CD14-positive monocyte (primary cell): ENCODE measurements at regions not wholly inside any gene's neighbourhood (a gene's known extent, or its start where the extent isn't known, plus 50 kb on each side); places are given as distances from the start of the nearest gene placed in this dataset.
A peak's percentile ranks its signal among the peaks of the same experiment; 100 is the strongest.

Source experiments
- DNase-seq, 3 donors: peaks; one replicate each; pipeline ENCODE4 v3.0.0-alpha.2; 2011 to 2022
- H2AFZ ChIP-seq: 2 replicates; pipeline ENCODE4 v1.6.0; 2012; ENCODE audit warnings: mild to moderate bottlenecking, low read depth, low read length, inconsistent platforms; ENCODE audit not compliant: insufficient read depth, poor library complexity, severe bottlenecking
- H3K27ac ChIP-seq, 2 donors: 1 replicate in 1 of 2; 2 replicates in 1 of 2; pipeline ENCODE4 v1.5.1; 2012 to 2013; ENCODE audit warnings: low read length in 2 of 2, control low read depth in 1 of 2, inconsistent platforms in 1 of 2, low read depth in 1 of 2, mild to moderate bottlenecking in 1 of 2
- H3K27me3 ChIP-seq, 2 donors: one replicate each; pipeline versions ENCODE4 v1.6.0 to v1.6.1; 2011 to 2013; ENCODE audit warnings: low read length in 2 of 2; ENCODE audit not compliant: control insufficient read depth in 2 of 2, insufficient read depth in 2 of 2
- H3K36me3 ChIP-seq, 2 donors: replicated peaks in 1 of 2; 1 replicate in 1 of 2; 2 replicates in 1 of 2; pipeline versions ENCODE4 v1.5.1 to v1.6.1; 2012 to 2013; ENCODE audit warnings: low read length in 2 of 2, control low read depth in 1 of 2, inconsistent platforms in 1 of 2, mild to moderate bottlenecking in 1 of 2; ENCODE audit not compliant: insufficient read depth in 2 of 2, control insufficient read depth in 1 of 2
- H3K4me1 ChIP-seq, 2 donors: 1 replicate in 1 of 2; 2 replicates in 1 of 2; pipeline versions ENCODE4 v1.5.1 to v1.6.1; 2012 to 2013; ENCODE audit warnings: low read length in 2 of 2, control low read depth in 1 of 2, inconsistent platforms in 1 of 2, mild to moderate bottlenecking in 1 of 2, moderate library complexity in 1 of 2; ENCODE audit not compliant: insufficient read depth in 2 of 2, control insufficient read depth in 1 of 2
- H3K4me2 ChIP-seq: replicated peaks from 2 replicates; pipeline ENCODE3; 2012; ENCODE audit warnings: low read length, moderate library complexity, mild to moderate bottlenecking; ENCODE audit not compliant: poor library complexity, severe bottlenecking; ENCODE audit errors: extremely low read depth
- H3K4me3 ChIP-seq, 3 experiments: fragments of 200-600 bp in 1 of 3; sonication (generic) in 1 of 3; replicated peaks in 1 of 3; 1 replicate in 2 of 3; 2 replicates in 1 of 3; pipeline ENCODE4 v1.5.1; 2011 to 2013; ENCODE audit warnings: low read length in 3 of 3, mild to moderate bottlenecking in 3 of 3, control low read depth in 2 of 3, low read depth in 2 of 3, inconsistent platforms in 1 of 3, moderate library complexity in 1 of 3
- H3K79me2 ChIP-seq: 2 replicates; pipeline ENCODE4 v1.6.0; 2012; ENCODE audit warnings: mild to moderate bottlenecking, control low read depth, inconsistent platforms, low read length, moderate library complexity; ENCODE audit not compliant: insufficient read depth
- H3K9ac ChIP-seq: 2 replicates; pipeline ENCODE4 v1.6.0; 2017; ENCODE audit warnings: low read length, mild to moderate bottlenecking; ENCODE audit not compliant: insufficient read depth, poor library complexity, severe bottlenecking
- H3K9me3 ChIP-seq, 2 donors: replicated peaks in 1 of 2; 1 replicate in 1 of 2; 2 replicates in 1 of 2; pipeline versions ENCODE4 v1.5.1 to v1.6.1; 2012 to 2013; ENCODE audit warnings: low read length in 2 of 2, control low read depth in 1 of 2; ENCODE audit not compliant: control insufficient read depth in 1 of 2, insufficient read depth in 1 of 2
- H4K20me1 ChIP-seq: 2 replicates; pipeline ENCODE4 v1.6.0; 2012; ENCODE audit warnings: mild to moderate bottlenecking, low read length, control low read depth, moderate library complexity; ENCODE audit not compliant: insufficient read depth
- H3K27ac Mint-ChIP-seq, 7 donors: one replicate each; pipeline ENCODE4 v1.8.0; 2020; ENCODE audit warnings: mild to moderate bottlenecking in 7 of 7, mixed read lengths in 7 of 7, moderate library complexity in 6 of 7, inconsistent platforms in 2 of 7
- H3K27me3 Mint-ChIP-seq, 3 donors: one replicate each; pipeline ENCODE4 v1.8.0; 2021 to 2022; ENCODE audit warnings: low read depth in 3 of 3, mild to moderate bottlenecking in 3 of 3, mixed read lengths in 3 of 3, moderate library complexity in 3 of 3, inconsistent platforms in 1 of 3
- H3K36me3 Mint-ChIP-seq, 2 donors: one replicate each; pipeline ENCODE4 v1.8.0; 2020; ENCODE audit warnings: mixed read lengths in 2 of 2, inconsistent platforms in 1 of 2, mild to moderate bottlenecking in 1 of 2
- H3K4me1 Mint-ChIP-seq: one replicate; pipeline ENCODE4 v1.8.0; 2020; ENCODE audit warnings: mild to moderate bottlenecking, mixed read lengths
- H3K4me3 Mint-ChIP-seq, 2 donors: one replicate each; pipeline ENCODE4 v1.8.0; 2020; ENCODE audit warnings: mild to moderate bottlenecking in 2 of 2, mixed read lengths in 2 of 2, moderate library complexity in 1 of 2
- H3K9me3 Mint-ChIP-seq, 7 donors: one replicate each; pipeline ENCODE4 v1.8.0; 2020 to 2022; ENCODE audit warnings: mixed read lengths in 7 of 7, mild to moderate bottlenecking in 6 of 7, moderate library complexity in 6 of 7, inconsistent platforms in 2 of 7
- CTCF ChIP-seq: fragments of 200-600 bp; IDR thresholded peaks from one replicate; pipeline ENCODE4 v1.8.0; 2022; ENCODE audit warnings: antibody characterized with exemption, mild to moderate bottlenecking
- WGBS: methylation state at CpG from one replicate; pipeline ENCODE4 v1.1.5; 2013; ENCODE audit warnings: missing lambda C conversion rate; ENCODE audit not compliant: insufficient coverage; 5-methylcytosine and 5-hydroxymethylcytosine counted together
- intact Hi-C, 2 donors: fragments of 100-400 bp; cut with micrococcal nuclease; formaldehyde crosslinking; loops; one replicate each; pipeline versions ENCODE4 v1.15.0 to v1.15.1; 2023

GRCh38 chr3:194849166-194849875 lies 163.6 kb downstream of the FAM43A start:
- H3K27ac ChIP-seq, result no peak overlapping the region
- H3K4me2 ChIP-seq, result no peak overlapping the region
- H3K9me3 ChIP-seq, result no peaks in the 10 kb centered on the region
- peaks cover 2 to 8% (median 2%) of the 10 kb centered on the region in 3 donors for H3K27me3 Mint-ChIP-seq
- no peak overlapping the region for H3K4me3 ChIP-seq
- peaks cover 10% of the 10 kb centered on the region for H3K4me1 Mint-ChIP-seq
- H4K20me1 ChIP-seq, result no peaks in the 10 kb centered on the region
- DNase-seq, result no peak
- no peaks in the 10 kb centered on the region for H3K27me3 ChIP-seq
- TF ChIP-seq CTCF, result no peak
- H3K9ac ChIP-seq, result no peak overlapping the region
- intact Hi-C loops, result loop anchor here in 1 of 2 donors (10.0 kb wide), 1 partner anchor 45 kb away; no protein-coding TSS in a partner anchor
- H3K36me3 ChIP-seq, result no peaks in the 10 kb centered on the region
- peaks cover 9 to 13% of the 10 kb centered on the region in 2 donors for H3K4me1 ChIP-seq
- no peaks in the 10 kb centered on the region for H3K79me2 ChIP-seq
- H3K9me3 Mint-ChIP-seq, result peaks cover 0 to 2% (median 0%) of the 10 kb centered on the region in 7 donors
- no peak overlapping the region for H2AFZ ChIP-seq
- no peaks in the 10 kb centered on the region for H3K36me3 Mint-ChIP-seq
- no peak overlapping the region for H3K27ac Mint-ChIP-seq
- 83% methylated on average over 1 of the region's 6 CpGs for WGBS
- no peak overlapping the region for H3K4me3 Mint-ChIP-seq

DNA sequence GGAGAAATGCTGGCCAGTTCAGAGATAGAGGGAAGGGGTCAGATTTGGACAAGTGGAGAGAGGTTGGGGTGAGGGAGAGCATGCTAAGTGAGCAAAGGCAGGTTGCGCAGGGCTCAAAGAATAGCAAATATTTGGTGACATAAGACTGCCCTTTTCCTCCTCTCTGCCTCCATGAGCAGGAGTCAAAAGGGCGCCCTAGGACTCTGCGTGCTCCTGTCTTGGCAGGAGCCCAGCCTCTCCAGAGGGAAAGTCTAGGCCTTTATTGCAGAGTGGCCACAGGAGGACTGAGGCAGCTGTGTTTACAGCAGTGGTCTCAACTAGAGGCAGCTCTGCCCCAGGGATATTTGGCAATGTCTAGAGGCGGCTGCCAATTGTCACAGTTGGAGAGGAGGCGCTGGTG lies 165.6 kb downstream of the FAM43A start:
- Histone ChIP-seq H3K4me3 (no peak overlapping the region), H3K36me3 (no peaks in the 10 kb centered on the region), H3K4me1 (peaks cover 17 to 19% of the 10 kb centered on the region in 2 donors), H3K79me2 (no peaks in the 10 kb centered on the region), H2AFZ (no peak overlapping the region), H3K27me3 (no peaks in the 10 kb centered on the region), H3K9ac (no peak overlapping the region), H3K9me3 (no peaks in the 10 kb centered on the region), H3K27ac (no peak overlapping the region), H4K20me1 (no peaks in the 10 kb centered on the region), H3K4me2 (no peak overlapping the region)
- WGBS, result 92% methylated on average over 2 of the region's 5 CpGs
- no peak overlapping the region for H3K4me3 Mint-ChIP-seq
- peak overlapping the region in 2 of 7 donors; percentile 4 to 46 for H3K27ac Mint-ChIP-seq
- TF ChIP-seq CTCF, result no peak
- peaks cover 19% of the 10 kb centered on the region for H3K4me1 Mint-ChIP-seq
- intact Hi-C loops, result loop anchor here in 1 of 2 donors (10.0 kb wide), 1 partner anchor 166 kb away; the partner anchor contains the start of gene FAM43A
- no peak for DNase-seq
- H3K36me3 Mint-ChIP-seq, result no peaks in the 10 kb centered on the region
- peaks cover 0 to 2% (median 0%) of the 10 kb centered on the region in 7 donors for H3K9me3 Mint-ChIP-seq
- H3K27me3 Mint-ChIP-seq, result peaks cover 2 to 7% (median 2%) of the 10 kb centered on the region in 3 donors
